Right atrium auricular region (tissue), 2 donors: ENCODE measurements at regions not wholly inside any gene's neighbourhood (a gene's known extent, or its start where the extent isn't known, plus 50 kb on each side); places are given as distances from the start of the nearest gene placed in this dataset.

Source experiments
- DNase-seq: peaks from one replicate; pipeline ENCODE4 v3.0.0-alpha.2; 2019; ENCODE audit warnings: low spot score
- H3K27ac ChIP-seq, 2 donors: fragments of 200-600 bp; sonication (generic); 1 replicate in 1 of 2; 2 replicates in 1 of 2; pipeline ENCODE4 v1.5.1; 2016 to 2019
- H3K27me3 ChIP-seq, 2 donors: fragments of 200-600 bp; sonication (generic); one replicate each; pipeline versions ENCODE4 v1.5.1 to v1.6.0; 2017 to 2019
- H3K36me3 ChIP-seq: fragments of 200-600 bp; sonication (generic); one replicate; pipeline ENCODE4 v1.5.1; 2016
- H3K4me1 ChIP-seq, 2 donors: fragments of 200-600 bp; sonication (generic); one replicate each; pipeline versions ENCODE4 v1.5.1 to v1.6.0; 2017 to 2019
- H3K4me3 ChIP-seq, 2 donors: fragments of 200-600 bp; sonication (generic); 1 replicate in 1 of 2; 2 replicates in 1 of 2; pipeline ENCODE4 v1.5.1; 2017 to 2019; ENCODE audit warnings: mild to moderate bottlenecking in 1 of 2, moderate library complexity in 1 of 2
- H3K9me3 ChIP-seq, 2 donors: fragments of 200-600 bp; sonication (generic); one replicate each; pipeline ENCODE4 v1.5.1; 2019
- TF ChIP-seq, protein P1 (sequence below), 2 donors: fragments of 200-600 bp; sonication (generic); IDR thresholded peaks; one replicate each; pipeline ENCODE4 v1.5.1; 2019; ENCODE audit warnings: antibody characterized with exemption in 2 of 2

DNA sequence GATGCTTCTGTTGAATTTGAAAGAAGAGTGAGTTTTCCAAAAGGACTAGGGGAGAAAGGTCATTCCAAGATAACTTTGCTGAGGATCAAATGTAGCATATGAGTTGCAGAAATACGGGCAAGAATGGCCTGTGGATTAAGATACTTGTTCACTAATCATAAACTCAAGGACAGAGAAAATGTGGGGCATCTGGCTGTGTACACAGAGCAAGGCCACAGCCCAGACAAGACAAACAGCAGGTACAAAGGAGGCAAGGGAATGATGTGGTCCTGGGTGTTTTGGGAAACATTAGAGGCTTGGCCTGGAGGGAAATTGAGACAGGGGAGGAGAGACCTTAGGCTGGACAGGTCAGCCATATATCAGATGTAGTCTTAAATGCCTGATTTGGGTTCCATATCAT lies 254.8 kb downstream of the TTC32 start:
- H3K27ac ChIP-seq, result no peak overlapping the region
- H3K27me3 ChIP-seq, result no peaks in the 10 kb centered on the region
- no peak for DNase-seq
- H3K36me3 ChIP-seq, result no peaks in the 10 kb centered on the region
- H3K9me3 ChIP-seq, result no peaks in the 10 kb centered on the region
- H3K4me1 ChIP-seq, result peaks cover 0 to 23% of the 10 kb centered on the region in 2 donors
- H3K4me3 ChIP-seq, result no peak overlapping the region
- TF ChIP-seq, protein P1, sequence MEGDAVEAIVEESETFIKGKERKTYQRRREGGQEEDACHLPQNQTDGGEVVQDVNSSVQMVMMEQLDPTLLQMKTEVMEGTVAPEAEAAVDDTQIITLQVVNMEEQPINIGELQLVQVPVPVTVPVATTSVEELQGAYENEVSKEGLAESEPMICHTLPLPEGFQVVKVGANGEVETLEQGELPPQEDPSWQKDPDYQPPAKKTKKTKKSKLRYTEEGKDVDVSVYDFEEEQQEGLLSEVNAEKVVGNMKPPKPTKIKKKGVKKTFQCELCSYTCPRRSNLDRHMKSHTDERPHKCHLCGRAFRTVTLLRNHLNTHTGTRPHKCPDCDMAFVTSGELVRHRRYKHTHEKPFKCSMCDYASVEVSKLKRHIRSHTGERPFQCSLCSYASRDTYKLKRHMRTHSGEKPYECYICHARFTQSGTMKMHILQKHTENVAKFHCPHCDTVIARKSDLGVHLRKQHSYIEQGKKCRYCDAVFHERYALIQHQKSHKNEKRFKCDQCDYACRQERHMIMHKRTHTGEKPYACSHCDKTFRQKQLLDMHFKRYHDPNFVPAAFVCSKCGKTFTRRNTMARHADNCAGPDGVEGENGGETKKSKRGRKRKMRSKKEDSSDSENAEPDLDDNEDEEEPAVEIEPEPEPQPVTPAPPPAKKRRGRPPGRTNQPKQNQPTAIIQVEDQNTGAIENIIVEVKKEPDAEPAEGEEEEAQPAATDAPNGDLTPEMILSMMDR (IDR thresholded peaks at IDR 0.05), result no peak

DNA sequence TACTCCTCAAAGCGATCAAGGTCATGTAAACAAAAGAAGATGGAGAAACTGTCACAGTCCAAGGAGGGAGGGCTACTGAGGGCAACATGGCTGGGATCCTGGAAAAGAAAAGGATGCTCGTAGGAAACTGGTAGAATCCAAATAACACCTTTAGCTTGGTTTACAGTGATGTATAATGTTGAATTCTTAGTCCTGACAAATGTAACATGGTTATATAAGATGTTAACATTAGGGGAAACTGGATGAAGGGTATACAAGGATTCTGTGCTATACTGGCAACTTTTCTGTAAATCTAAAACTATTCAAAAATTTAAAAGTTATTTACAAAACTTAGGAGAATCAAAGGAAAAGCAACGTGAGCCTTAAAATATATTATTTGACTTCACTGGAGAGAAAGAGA lies 257.0 kb downstream of the TTC32 start:
- TF ChIP-seq, protein P1 (IDR thresholded peaks at IDR 0.05), result no peak
- H3K4me3 ChIP-seq, result no peak overlapping the region
- no peaks in the 10 kb centered on the region for H3K9me3 ChIP-seq
- no peak overlapping the region for H3K27ac ChIP-seq
- no peak for DNase-seq
- no peaks in the 10 kb centered on the region for H3K36me3 ChIP-seq
- no peaks in the 10 kb centered on the region for H3K27me3 ChIP-seq
- peaks cover 0 to 15% of the 10 kb centered on the region in 2 donors for H3K4me1 ChIP-seq

DNA sequence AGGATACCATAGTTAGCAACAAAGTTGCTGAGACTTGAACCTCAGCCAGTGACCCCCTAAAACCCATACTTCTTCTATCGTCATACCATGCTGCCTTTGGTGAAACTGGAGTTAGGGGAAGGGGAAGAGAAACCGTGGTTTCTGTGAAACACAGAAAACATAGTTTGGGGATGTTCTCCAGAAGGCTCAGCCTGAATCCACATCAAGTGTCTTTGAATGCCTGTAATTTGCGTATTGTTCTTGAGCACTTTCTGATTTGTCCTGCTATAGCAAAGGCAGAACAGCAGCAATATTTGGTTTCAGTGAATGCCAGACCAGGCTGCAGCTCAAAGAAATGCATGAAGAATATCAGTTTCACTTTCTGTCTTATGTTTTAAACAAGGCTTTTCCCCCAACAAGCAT lies 258.7 kb downstream of the TTC32 start:
- H3K27ac ChIP-seq, result no peak overlapping the region
- H3K27me3 ChIP-seq, result no peaks in the 10 kb centered on the region
- TF ChIP-seq, protein P1 (IDR thresholded peaks at IDR 0.05), result no peak

DNA sequence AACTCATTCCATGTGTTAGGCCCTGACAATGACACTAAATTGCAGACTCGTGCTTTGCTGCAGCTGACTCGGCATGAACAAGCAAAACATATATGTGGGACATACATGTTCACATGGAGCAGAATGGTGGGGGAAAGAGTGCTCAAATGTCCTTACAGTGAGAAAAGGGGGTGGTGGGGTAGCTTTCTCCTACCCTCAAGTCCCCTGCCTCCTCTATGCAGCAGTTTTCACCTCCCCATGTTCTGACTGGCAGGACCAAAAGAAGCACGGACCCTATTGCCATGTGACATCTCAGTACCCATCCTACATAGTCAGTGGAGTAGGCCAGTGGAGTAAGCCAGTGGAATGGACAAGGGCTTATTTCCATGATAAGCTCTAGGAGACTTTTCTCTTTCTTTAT lies 259.3 kb downstream of the TTC32 start:
- no peak overlapping the region for H3K27ac ChIP-seq
- TF ChIP-seq, protein P1 (IDR thresholded peaks at IDR 0.05), result no peak
- no peaks in the 10 kb centered on the region for H3K36me3 ChIP-seq
- no peaks in the 10 kb centered on the region for H3K4me1 ChIP-seq
- no peak for DNase-seq
- no peaks in the 10 kb centered on the region for H3K27me3 ChIP-seq
- no peak overlapping the region for H3K4me3 ChIP-seq
- no peaks in the 10 kb centered on the region for H3K9me3 ChIP-seq

More for the DNA sequence above, 258.7 kb downstream of the TTC32 start:
- H3K9me3 ChIP-seq, result no peaks in the 10 kb centered on the region
- no peak overlapping the region for H3K4me3 ChIP-seq
- no peaks in the 10 kb centered on the region for H3K36me3 ChIP-seq
- H3K4me1 ChIP-seq, result no peaks in the 10 kb centered on the region
- no peak for DNase-seq

DNA sequence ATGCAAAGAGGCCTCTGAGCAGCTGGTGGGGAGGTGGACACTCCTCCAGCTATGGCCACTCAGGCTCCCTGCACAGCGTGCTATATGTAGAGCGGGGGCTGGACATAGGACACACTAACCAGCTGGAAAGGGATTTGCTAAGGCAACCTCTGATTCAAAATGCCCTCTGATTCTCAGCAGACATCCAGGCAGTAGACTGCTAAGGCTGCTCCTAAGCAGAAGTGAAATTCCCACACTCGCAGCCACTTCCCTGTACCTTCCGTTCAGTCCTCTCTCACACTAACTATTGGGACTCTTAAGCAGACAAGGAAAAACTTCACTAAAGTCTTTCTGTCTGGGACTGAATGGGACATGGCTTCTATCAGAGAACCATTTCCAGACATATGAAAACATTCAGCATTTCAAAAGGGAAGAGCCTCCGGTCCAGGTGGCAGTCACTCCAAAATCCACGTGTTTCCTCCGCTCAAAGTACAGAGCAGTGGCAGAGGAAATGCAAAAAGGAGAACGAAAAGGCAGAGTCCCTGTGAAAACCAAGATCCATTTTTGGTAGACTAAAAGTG lies 265.8 kb downstream of the TTC32 start:
- H3K9me3 ChIP-seq, result no peaks in the 10 kb centered on the region
- TF ChIP-seq, protein P1 (IDR thresholded peaks at IDR 0.05), result no peak
- H3K27ac ChIP-seq, result no peak overlapping the region
- no peaks in the 10 kb centered on the region for H3K36me3 ChIP-seq
- no peak overlapping the region for H3K4me3 ChIP-seq
- no peak for DNase-seq
- H3K4me1 ChIP-seq, result peaks cover 0 to 11% of the 10 kb centered on the region in 2 donors
- H3K27me3 ChIP-seq, result no peaks in the 10 kb centered on the region

DNA sequence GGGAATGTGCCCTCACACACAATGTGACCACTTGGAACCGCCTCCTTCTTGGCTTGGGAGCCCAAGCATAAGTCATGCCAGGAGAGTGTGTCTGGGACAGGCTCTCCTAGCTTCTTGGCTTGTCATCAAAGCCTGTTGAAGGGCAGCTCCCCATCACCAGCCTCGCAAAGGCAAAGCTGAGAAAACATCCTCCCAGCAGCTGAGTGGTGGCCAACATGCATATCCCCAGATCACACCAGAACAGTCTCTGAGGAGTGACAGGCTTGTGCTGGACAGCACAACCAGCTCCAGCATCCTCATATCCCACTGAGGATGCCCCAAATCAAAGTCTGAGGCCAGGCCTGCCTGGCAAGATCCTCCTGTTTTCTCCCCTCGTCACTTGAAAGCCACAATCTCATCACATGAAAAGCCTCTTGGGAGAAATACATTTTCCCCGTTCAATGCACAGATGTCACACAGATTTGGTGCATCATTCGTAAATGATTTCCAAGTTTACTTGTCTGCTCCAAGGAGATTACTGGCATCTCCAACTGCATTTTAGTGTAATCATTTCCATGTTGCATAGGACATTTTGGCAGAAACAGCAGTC lies 269.3 kb downstream of the TTC32 start:
- Histone ChIP-seq H3K27ac (peak overlapping the region in 1 of 2 donors; percentile 32), H3K4me1 (peaks cover 0 to 11% of the 10 kb centered on the region in 2 donors), H3K36me3 (no peaks in the 10 kb centered on the region), H3K4me3 (no peak overlapping the region), H3K27me3 (no peaks in the 10 kb centered on the region), H3K9me3 (peaks cover 0 to 11% of the 10 kb centered on the region in 2 donors)
- TF ChIP-seq, protein P1 (IDR thresholded peaks at IDR 0.05), result no peak
- peak; percentile 64 for DNase-seq
